Tibial nerve (tissue), 4 donors: ENCODE measurements at regions not wholly inside any gene's neighbourhood (a gene's known extent, or its start where the extent isn't known, plus 50 kb on each side); places are given as distances from the start of the nearest gene placed in this dataset.

Experiments
- DNase-seq, 2 donors: peaks; one replicate each; pipeline ENCODE4 v3.0.0-alpha.2; 2019; ENCODE audit warnings: low spot score in 2 of 2
- H3K27ac ChIP-seq, 4 donors: fragments of 200-600 bp; sonication (generic) in 3 of 4; one replicate each; pipeline ENCODE4 v1.5.1; 2017 to 2019; ENCODE audit warnings: mild to moderate bottlenecking in 1 of 4
- H3K27me3 ChIP-seq, 2 donors: fragments of 200-600 bp; sonication (generic) in 1 of 2; one replicate each; pipeline versions ENCODE4 v1.5.1 to v1.6.0; 2017 to 2019
- H3K36me3 ChIP-seq, 3 donors: fragments of 200-600 bp; sonication (generic); one replicate each; pipeline ENCODE4 v1.5.1; 2018 to 2019
- H3K4me1 ChIP-seq, 4 donors: fragments of 200-600 bp; sonication (generic) in 3 of 4; one replicate each; pipeline ENCODE4 v1.5.1; 2017 to 2019
- H3K4me3 ChIP-seq, 4 donors: fragments of 200-600 bp; sonication (generic) in 3 of 4; one replicate each; pipeline ENCODE4 v1.5.1; 2017 to 2019; ENCODE audit warnings: mild to moderate bottlenecking in 1 of 4, moderate library complexity in 1 of 4
- H3K9me3 ChIP-seq, 4 donors: fragments of 200-600 bp; sonication (generic) in 3 of 4; one replicate each; pipeline ENCODE4 v1.5.1; 2017 to 2019
- CTCF ChIP-seq, 5 experiments: fragments of 200-600 bp in 3 of 5; fragments of 450-650 bp in 2 of 5; sonication (generic) in 3 of 5; IDR thresholded peaks; one replicate each; pipeline ENCODE4 v1.5.1; 2016 to 2019; ENCODE audit warnings: antibody characterized with exemption in 5 of 5, mild to moderate bottlenecking in 3 of 5, moderate library complexity in 2 of 5
- EP300 ChIP-seq, 2 donors: sonication (generic); formaldehyde crosslinking; IDR thresholded peaks; one replicate each; pipeline ENCODE4 v1.6.1; 2017; ENCODE audit warnings: antibody characterized with exemption in 2 of 2, mild to moderate bottlenecking in 1 of 2
- POLR2A ChIP-seq, 2 donors: fragments of 450-650 bp; IDR thresholded peaks; one replicate each; pipeline ENCODE4 v1.6.1; 2017; ENCODE audit warnings: antibody characterized with exemption in 2 of 2, mild to moderate bottlenecking in 2 of 2, moderate library complexity in 2 of 2
- WGBS, 2 donors: methylation state at CpG; one replicate each; pipeline ENCODE4 v1.1.5; 2018; 5-methylcytosine and 5-hydroxymethylcytosine counted together

GRCh38 chr16:22670551-22671041, 143.4 kb upstream of the HS3ST2 start:
- no peak for DNase-seq
- TF ChIP-seq POLR2A (IDR thresholded peaks at IDR 0.05) (no peak), CTCF (IDR thresholded peaks at IDR 0.05) (no peak), EP300 (IDR thresholded peaks at IDR 0.05) (no peak)
- H3K27me3 ChIP-seq, result peaks cover 0 to 5% of the 10 kb centered on the region in 2 donors
- H3K4me1 ChIP-seq, result no peaks in the 10 kb centered on the region
- H3K9me3 ChIP-seq, result no peaks in the 10 kb centered on the region
- H3K36me3 ChIP-seq, result no peaks in the 10 kb centered on the region
- WGBS, 2 donors, result 24 to 34% methylated on average over 7 of the region's 7 CpGs
- no peak overlapping the region for H3K4me3 ChIP-seq
- no peak overlapping the region for H3K27ac ChIP-seq

DNA sequence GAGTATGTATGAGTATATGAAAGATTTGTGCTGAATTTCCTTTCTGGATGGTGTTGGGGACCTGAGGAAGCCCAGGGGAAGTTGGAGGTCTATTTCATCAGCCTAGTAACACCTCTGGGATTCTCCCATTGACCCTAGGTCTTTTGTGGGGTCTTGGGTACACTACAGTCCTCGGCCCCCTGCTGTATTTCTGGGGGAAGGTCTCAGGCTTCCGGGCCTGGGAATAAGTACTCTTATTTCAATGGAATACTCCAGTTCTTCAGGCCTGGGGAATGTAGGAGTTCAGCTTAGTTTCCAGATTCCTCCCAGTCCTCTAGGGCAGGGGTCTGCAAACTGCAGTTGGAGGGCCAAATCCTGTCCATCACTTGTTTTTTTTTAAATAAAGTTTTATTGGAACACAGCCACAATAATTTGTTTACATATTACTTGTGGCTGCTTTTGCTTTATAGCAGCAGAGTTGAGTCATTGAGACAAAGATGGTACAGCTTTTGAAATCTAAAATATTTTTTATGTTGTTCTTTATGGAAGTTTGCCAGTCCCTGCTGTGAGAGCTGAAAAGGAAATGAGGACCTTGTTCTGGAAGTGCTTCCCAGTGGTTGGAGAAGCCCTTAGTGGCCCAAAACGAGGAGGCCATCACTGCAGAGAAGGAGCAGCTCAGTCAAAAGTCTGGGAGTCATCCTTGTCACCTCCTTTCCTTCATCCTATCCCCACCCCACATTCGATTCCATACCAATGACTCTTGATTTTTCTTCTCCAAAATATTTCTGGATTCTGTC, 142.5 kb upstream of the HS3ST2 start:
- Histone ChIP-seq H3K36me3 (no peaks in the 10 kb centered on the region), H3K27ac (no peak overlapping the region), H3K27me3 (peaks cover 0 to 5% of the 10 kb centered on the region in 2 donors), H3K9me3 (no peaks in the 10 kb centered on the region), H3K4me3 (no peak overlapping the region), H3K4me1 (no peaks in the 10 kb centered on the region)
- no peak for DNase-seq
- WGBS, 2 donors, result 69 to 71% methylated on average over 4 of the region's 4 CpGs
- TF ChIP-seq EP300 (IDR thresholded peaks at IDR 0.05) (no peak), CTCF (IDR thresholded peaks at IDR 0.05) (no peak), POLR2A (IDR thresholded peaks at IDR 0.05) (no peak)

DNA sequence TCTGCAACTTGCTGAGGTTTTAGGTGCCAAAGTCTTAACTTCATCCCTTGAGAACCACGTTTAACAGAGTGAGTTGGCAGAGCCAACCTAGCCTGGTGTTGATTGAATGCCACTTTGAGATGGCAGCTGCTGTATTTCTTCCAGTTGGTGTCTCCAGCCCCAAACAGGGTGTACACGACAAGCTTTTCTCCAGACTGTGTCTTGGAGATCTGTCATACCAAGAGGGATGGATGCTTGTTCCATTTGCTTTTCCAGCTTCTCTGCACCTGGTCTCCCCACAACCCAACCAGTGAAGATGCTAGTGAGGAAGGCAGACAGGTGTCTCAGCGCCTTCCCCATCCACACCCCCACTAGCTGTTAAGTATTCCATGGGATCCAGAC, 141.1 kb upstream of the HS3ST2 start:
- TF ChIP-seq CTCF (IDR thresholded peaks at IDR 0.05) (no peak), EP300 (IDR thresholded peaks at IDR 0.05) (no peak), POLR2A (IDR thresholded peaks at IDR 0.05) (no peak)
- Histone ChIP-seq H3K36me3 (no peaks in the 10 kb centered on the region), H3K4me3 (no peak overlapping the region), H3K9me3 (no peaks in the 10 kb centered on the region), H3K27ac (no peak overlapping the region), H3K27me3 (peaks cover 0 to 5% of the 10 kb centered on the region in 2 donors), H3K4me1 (no peaks in the 10 kb centered on the region)
- WGBS, 2 donors, result 79 to 82% methylated on average over 3 of the region's 3 CpGs
- DNase-seq, result no peak

GRCh38 chr16:22673421-22673831, 140.5 kb upstream of the HS3ST2 start:
- no peaks in the 10 kb centered on the region for H3K9me3 ChIP-seq
- no peak for DNase-seq
- TF ChIP-seq CTCF (IDR thresholded peaks at IDR 0.05), result no peak
- no peak for TF ChIP-seq EP300 (IDR thresholded peaks at IDR 0.05)
- TF ChIP-seq POLR2A (IDR thresholded peaks at IDR 0.05), result no peak
- H3K27me3 ChIP-seq, result peaks cover 0 to 5% of the 10 kb centered on the region in 2 donors
- no peak overlapping the region for H3K4me3 ChIP-seq
- no peaks in the 10 kb centered on the region for H3K4me1 ChIP-seq
- no peak overlapping the region for H3K27ac ChIP-seq
- no peaks in the 10 kb centered on the region for H3K36me3 ChIP-seq
- WGBS, 2 donors, result 52 to 59% methylated on average over 2 of the region's 2 CpGs

DNA sequence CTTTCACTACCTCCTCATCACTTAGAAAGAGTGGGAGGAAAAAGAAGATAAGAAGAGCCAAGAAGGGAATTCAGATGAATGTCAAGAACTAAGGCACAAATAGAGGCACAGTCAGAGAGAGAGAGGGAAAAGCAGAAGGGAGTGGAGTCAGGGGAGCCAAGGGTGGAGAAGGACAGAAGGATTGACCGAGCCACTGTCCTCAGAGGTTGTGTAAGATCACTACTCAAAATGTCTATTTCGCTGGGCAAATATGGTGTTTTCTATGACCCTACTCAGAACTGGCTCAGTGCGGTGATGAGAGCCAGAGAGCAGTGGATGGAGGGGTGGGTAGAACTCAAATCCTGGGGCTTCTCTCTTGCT, 139.2 kb upstream of the HS3ST2 start:
- Histone ChIP-seq H3K4me1 (no peaks in the 10 kb centered on the region), H3K27me3 (peaks cover 0 to 5% of the 10 kb centered on the region in 2 donors), H3K4me3 (no peak overlapping the region), H3K36me3 (no peaks in the 10 kb centered on the region), H3K9me3 (no peaks in the 10 kb centered on the region), H3K27ac (no peak overlapping the region)
- TF ChIP-seq EP300 (IDR thresholded peaks at IDR 0.05), result no peak
- no peak for TF ChIP-seq CTCF (IDR thresholded peaks at IDR 0.05)
- no peak for TF ChIP-seq POLR2A (IDR thresholded peaks at IDR 0.05)
- 83 to 90% methylated on average over 3 of the region's 3 CpGs for WGBS, 2 donors
- DNase-seq, result no peak
